H9 (cell line): ENCODE measurements at regions not wholly inside any gene's neighbourhood (a gene's known extent, or its start where the extent isn't known, plus 50 kb on each side); places are given as distances from the start of the nearest gene placed in this dataset.

ENCODE experiments used
- DNase-seq: peaks from one replicate; pipeline ENCODE4 v3.0.0-alpha.2; 2017
- H2AFZ ChIP-seq: one replicate; pipeline ENCODE4 v1.6.1; 2013; ENCODE audit warnings: mild to moderate bottlenecking, low read length, control low read depth, moderate library complexity
- H2AK5ac ChIP-seq: 2 replicates; pipeline ENCODE4 v1.6.1; 2013; ENCODE audit warnings: low read length, control low read depth, mixed read lengths; ENCODE audit not compliant: insufficient read length
- H2BK120ac ChIP-seq: one replicate; pipeline ENCODE4 v1.6.1; 2013; ENCODE audit warnings: low read depth, mild to moderate bottlenecking, low read length, control low read depth, inconsistent platforms; ENCODE audit not compliant: poor library complexity, severe bottlenecking
- H2BK12ac ChIP-seq: 2 replicates; pipeline ENCODE4 v1.6.1; 2013; ENCODE audit warnings: low read length, control low read depth, mixed read lengths, low read depth; ENCODE audit not compliant: insufficient read length
- H2BK15ac ChIP-seq: 2 replicates; pipeline ENCODE4 v1.6.1; 2013; ENCODE audit warnings: low read depth, low read length, control low read depth
- H2BK20ac ChIP-seq: one replicate; pipeline ENCODE4 v1.6.1; 2013; ENCODE audit warnings: low read depth, mild to moderate bottlenecking, low read length, control low read depth, inconsistent platforms; ENCODE audit not compliant: poor library complexity, severe bottlenecking
- H2BK5ac ChIP-seq: 2 replicates; pipeline ENCODE4 v1.6.1; 2013; ENCODE audit warnings: low read length, control low read depth, mixed read lengths; ENCODE audit not compliant: insufficient read length
- H3K14ac ChIP-seq: 2 replicates; pipeline ENCODE4 v1.6.1; 2013; ENCODE audit warnings: low read length, control low read depth; ENCODE audit not compliant: insufficient read depth
- H3K18ac ChIP-seq: 2 replicates; pipeline ENCODE4 v1.6.1; 2013; ENCODE audit warnings: low read depth, mild to moderate bottlenecking, mixed read lengths, low read length, control low read depth; ENCODE audit not compliant: insufficient read length
- H3K23ac ChIP-seq: 2 replicates; pipeline ENCODE4 v1.6.1; 2013; ENCODE audit warnings: low read length, control low read depth, mixed read lengths, low read depth; ENCODE audit not compliant: insufficient read length
- H3K23me2 ChIP-seq: 2 replicates; pipeline ENCODE4 v1.6.1; 2013; ENCODE audit warnings: low read depth, mild to moderate bottlenecking, mixed read lengths, low read length, control low read depth; ENCODE audit not compliant: insufficient read length, poor library complexity, severe bottlenecking
- H3K27ac ChIP-seq: 2 replicates; pipeline ENCODE4 v1.5.1; 2013; ENCODE audit warnings: low read length, control low read depth, mixed read lengths, low read depth; ENCODE audit not compliant: insufficient read length
- H3K27me3 ChIP-seq: 2 replicates; pipeline ENCODE4 v1.6.1; 2013; ENCODE audit warnings: low read length, control low read depth, inconsistent platforms; ENCODE audit not compliant: insufficient read depth
- H3K4ac ChIP-seq: 2 replicates; pipeline ENCODE4 v1.6.1; 2013; ENCODE audit warnings: low read depth, mild to moderate bottlenecking, control low read depth, inconsistent platforms, low read length, moderate library complexity
- H3K4me1 ChIP-seq: 2 replicates; pipeline ENCODE4 v1.6.1; 2013; ENCODE audit warnings: low read length, control low read depth, inconsistent platforms; ENCODE audit not compliant: insufficient read depth
- H3K4me2 ChIP-seq: 2 replicates; pipeline ENCODE4 v1.6.1; 2013; ENCODE audit warnings: low read length, control low read depth, mixed read lengths; ENCODE audit not compliant: insufficient read length, insufficient read depth
- H3K56ac ChIP-seq: 2 replicates; pipeline ENCODE4 v1.6.1; 2013; ENCODE audit warnings: low read depth, mild to moderate bottlenecking, mixed read lengths, low read length, control low read depth; ENCODE audit not compliant: insufficient read length
- H3K79me1 ChIP-seq: 2 replicates; pipeline ENCODE4 v1.6.1; 2013; ENCODE audit warnings: low read depth, mild to moderate bottlenecking, moderate library complexity, low read length, control low read depth, inconsistent platforms; ENCODE audit not compliant: insufficient read depth, poor library complexity, severe bottlenecking
- H3K79me2 ChIP-seq: 2 replicates; pipeline ENCODE4 v1.6.1; 2013; ENCODE audit warnings: low read length, control low read depth, inconsistent platforms; ENCODE audit not compliant: insufficient read depth
- H3K9ac ChIP-seq: 2 replicates; pipeline ENCODE4 v1.6.1; 2013; ENCODE audit warnings: low read length, control low read depth, mixed read lengths; ENCODE audit not compliant: insufficient read length; ENCODE audit errors: extremely low read depth
- H3K9me3 ChIP-seq: one replicate; pipeline ENCODE4 v1.6.1; 2013; ENCODE audit warnings: low read depth, low read length, inconsistent platforms; ENCODE audit not compliant: control insufficient read depth
- H3T11ph ChIP-seq: one replicate; pipeline ENCODE4 v1.6.1; 2013; ENCODE audit warnings: mild to moderate bottlenecking, low read length, control low read depth, inconsistent platforms
- H4K20me1 ChIP-seq: one replicate; pipeline ENCODE4 v1.6.1; 2013; ENCODE audit not compliant: control insufficient read depth, insufficient read length, insufficient read depth
- H4K5ac ChIP-seq: 2 replicates; pipeline ENCODE4 v1.6.1; 2013; ENCODE audit warnings: low read depth, mild to moderate bottlenecking, mixed read lengths, low read length, control low read depth; ENCODE audit not compliant: insufficient read length
- H4K8ac ChIP-seq: replicated peaks from 2 replicates; pipeline ENCODE4 v1.6.1; 2013; ENCODE audit warnings: low read length, control low read depth, mixed read lengths, low read depth; ENCODE audit not compliant: insufficient read length
- H4K91ac ChIP-seq: 2 replicates; pipeline ENCODE4 v1.6.1; 2013; ENCODE audit warnings: low read depth, mild to moderate bottlenecking, moderate library complexity, mixed read lengths, low read length, control low read depth; ENCODE audit not compliant: insufficient read length
- H3K27ac Mint-ChIP-seq, 3 experiments: 2 replicates in 2 of 3; 3 replicates in 1 of 3; pipeline ENCODE4 v1.8.0; 2020 to 2021; ENCODE audit warnings: mixed read lengths in 3 of 3, mild to moderate bottlenecking in 1 of 3, moderate library complexity in 1 of 3
- H3K27me3 Mint-ChIP-seq: 2 replicates; pipeline ENCODE4 v1.8.0; 2021; ENCODE audit warnings: low read depth, mild to moderate bottlenecking, moderate library complexity, mixed read lengths
- H3K36me3 Mint-ChIP-seq, 3 experiments: 2 replicates in 2 of 3; 3 replicates in 1 of 3; pipeline ENCODE4 v1.8.0; 2020 to 2021; ENCODE audit warnings: low read depth in 3 of 3, mixed read lengths in 3 of 3; ENCODE audit not compliant: insufficient read depth in 1 of 3
- H3K4me1 Mint-ChIP-seq, 2 experiments: 2 replicates each; pipeline ENCODE4 v1.8.0; 2020; ENCODE audit warnings: mixed read lengths in 2 of 2
- H3K4me3 Mint-ChIP-seq, 2 experiments: 2 replicates in 1 of 2; 3 replicates in 1 of 2; pipeline ENCODE4 v1.8.0; 2020 to 2021; ENCODE audit warnings: mild to moderate bottlenecking in 2 of 2, mixed read lengths in 2 of 2, moderate library complexity in 1 of 2
- H3K9me3 Mint-ChIP-seq, 2 experiments: 2 replicates in 1 of 2; 3 replicates in 1 of 2; pipeline ENCODE4 v1.8.0; 2020; ENCODE audit warnings: mild to moderate bottlenecking in 2 of 2, mixed read lengths in 2 of 2, moderate library complexity in 1 of 2
- WGBS: extraction: QIAGEN DNeasy Blood & Tissue Kit; methylation state at CpG from one replicate; pipeline ENCODE4 v1.1.7; 2013; ENCODE audit warnings: missing lambda C conversion rate, low lambda C conversion rate, mixed read lengths; ENCODE audit not compliant: insufficient read length; ENCODE audit errors: extremely low coverage; 5-methylcytosine and 5-hydroxymethylcytosine counted together
- TF ChIP-seq, protein P1 (sequence below): fragments of 200-600 bp; sonication (generic); conservative IDR thresholded peaks from 3 replicates; pipeline ENCODE4 v1.8.0; 2021; ENCODE audit warnings: antibody characterized with exemption, mild to moderate bottlenecking

GRCh38 chr11:32172041-32172847 lies 81.4 kb downstream of the RCN1 start:
- no peak overlapping the region for H4K91ac ChIP-seq
- no peak overlapping the region for H2BK12ac ChIP-seq
- TF ChIP-seq, protein P1, sequence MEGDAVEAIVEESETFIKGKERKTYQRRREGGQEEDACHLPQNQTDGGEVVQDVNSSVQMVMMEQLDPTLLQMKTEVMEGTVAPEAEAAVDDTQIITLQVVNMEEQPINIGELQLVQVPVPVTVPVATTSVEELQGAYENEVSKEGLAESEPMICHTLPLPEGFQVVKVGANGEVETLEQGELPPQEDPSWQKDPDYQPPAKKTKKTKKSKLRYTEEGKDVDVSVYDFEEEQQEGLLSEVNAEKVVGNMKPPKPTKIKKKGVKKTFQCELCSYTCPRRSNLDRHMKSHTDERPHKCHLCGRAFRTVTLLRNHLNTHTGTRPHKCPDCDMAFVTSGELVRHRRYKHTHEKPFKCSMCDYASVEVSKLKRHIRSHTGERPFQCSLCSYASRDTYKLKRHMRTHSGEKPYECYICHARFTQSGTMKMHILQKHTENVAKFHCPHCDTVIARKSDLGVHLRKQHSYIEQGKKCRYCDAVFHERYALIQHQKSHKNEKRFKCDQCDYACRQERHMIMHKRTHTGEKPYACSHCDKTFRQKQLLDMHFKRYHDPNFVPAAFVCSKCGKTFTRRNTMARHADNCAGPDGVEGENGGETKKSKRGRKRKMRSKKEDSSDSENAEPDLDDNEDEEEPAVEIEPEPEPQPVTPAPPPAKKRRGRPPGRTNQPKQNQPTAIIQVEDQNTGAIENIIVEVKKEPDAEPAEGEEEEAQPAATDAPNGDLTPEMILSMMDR = no peak
- H3K23me2 ChIP-seq = no peaks in the 10 kb centered on the region
- no peaks in the 10 kb centered on the region for H4K20me1 ChIP-seq
- H3K4me3 Mint-ChIP-seq = no peak overlapping the region
- no peaks in the 10 kb centered on the region for H3K9me3 Mint-ChIP-seq
- peaks cover 4 to 15% of the 10 kb centered on the region in 2 experiments; a peak in 3 of 4 replicates for H3K4me1 Mint-ChIP-seq
- H2AFZ ChIP-seq = no peak overlapping the region
- no peaks in the 10 kb centered on the region; the same call in 1 of the 2 replicates for H3K27me3 Mint-ChIP-seq
- H3K27ac ChIP-seq = no peak overlapping the region
- no peak overlapping the region for H3K18ac ChIP-seq
- H3K9me3 ChIP-seq = no peaks in the 10 kb centered on the region
- no peaks in the 10 kb centered on the region for H3K79me1 ChIP-seq
- no peak overlapping the region for H2BK120ac ChIP-seq
- no peak overlapping the region for H3K4me2 ChIP-seq
- no peaks in the 10 kb centered on the region for H3K36me3 Mint-ChIP-seq
- no peak overlapping the region for H4K5ac ChIP-seq
- H3T11ph ChIP-seq = no peak overlapping the region
- DNase-seq = no peak
- H3K56ac ChIP-seq = no peak overlapping the region
- no peak overlapping the region for H2BK15ac ChIP-seq
- H2BK5ac ChIP-seq = no peak overlapping the region
- no CpG with 5 or more reads among the region's 9 CpGs for WGBS
- H3K79me2 ChIP-seq = no peaks in the 10 kb centered on the region
- H3K14ac ChIP-seq = no peak overlapping the region
- no peaks in the 10 kb centered on the region for H3K4me1 ChIP-seq
- H4K8ac ChIP-seq = no peak overlapping the region
- H3K4ac ChIP-seq = no peak overlapping the region
- no peak overlapping the region for H2AK5ac ChIP-seq
- H3K27me3 ChIP-seq = no peaks in the 10 kb centered on the region
- H3K23ac ChIP-seq = no peak overlapping the region
- H3K27ac Mint-ChIP-seq = no peak overlapping the region
- no peak overlapping the region for H2BK20ac ChIP-seq
- no peak overlapping the region for H3K9ac ChIP-seq
